ENCODE measurements at regions not wholly inside any gene's neighbourhood (a gene's known extent, or its start where the extent isn't known, plus 50 kb on each side); places are given as distances from the start of the nearest gene placed in this dataset.

DNA sequence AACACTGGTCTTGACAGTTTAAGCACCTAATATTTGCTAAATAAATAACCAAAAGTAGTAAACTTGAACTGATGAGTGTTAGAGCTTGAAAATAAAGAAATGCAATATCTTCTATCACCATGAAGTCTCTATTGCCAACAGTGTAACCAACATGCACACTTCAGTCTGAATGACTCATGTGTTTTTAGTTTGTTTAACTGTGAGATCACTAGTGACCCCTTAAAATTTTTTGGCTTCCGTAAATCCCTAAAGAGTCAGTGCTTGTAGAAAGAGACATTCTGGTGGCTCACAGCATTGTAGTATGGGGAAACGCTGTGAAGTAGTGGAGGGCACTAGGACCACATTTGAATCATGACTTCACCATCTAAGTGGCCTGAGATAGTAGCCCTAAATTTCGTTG lies 341.1 kb downstream of the PMP22 start:
- TF ChIP-seq, protein P1, sequence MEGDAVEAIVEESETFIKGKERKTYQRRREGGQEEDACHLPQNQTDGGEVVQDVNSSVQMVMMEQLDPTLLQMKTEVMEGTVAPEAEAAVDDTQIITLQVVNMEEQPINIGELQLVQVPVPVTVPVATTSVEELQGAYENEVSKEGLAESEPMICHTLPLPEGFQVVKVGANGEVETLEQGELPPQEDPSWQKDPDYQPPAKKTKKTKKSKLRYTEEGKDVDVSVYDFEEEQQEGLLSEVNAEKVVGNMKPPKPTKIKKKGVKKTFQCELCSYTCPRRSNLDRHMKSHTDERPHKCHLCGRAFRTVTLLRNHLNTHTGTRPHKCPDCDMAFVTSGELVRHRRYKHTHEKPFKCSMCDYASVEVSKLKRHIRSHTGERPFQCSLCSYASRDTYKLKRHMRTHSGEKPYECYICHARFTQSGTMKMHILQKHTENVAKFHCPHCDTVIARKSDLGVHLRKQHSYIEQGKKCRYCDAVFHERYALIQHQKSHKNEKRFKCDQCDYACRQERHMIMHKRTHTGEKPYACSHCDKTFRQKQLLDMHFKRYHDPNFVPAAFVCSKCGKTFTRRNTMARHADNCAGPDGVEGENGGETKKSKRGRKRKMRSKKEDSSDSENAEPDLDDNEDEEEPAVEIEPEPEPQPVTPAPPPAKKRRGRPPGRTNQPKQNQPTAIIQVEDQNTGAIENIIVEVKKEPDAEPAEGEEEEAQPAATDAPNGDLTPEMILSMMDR (IDR thresholded peaks at IDR 0.05; ENCODE audit: low read depth, low read length) = no peak
- no peak for TF ChIP-seq EZH2phosphoT487 (IDR thresholded peaks at IDR 0.05; ENCODE audit: low read depth)
